ENCODE measurements at regions not wholly inside any gene's neighbourhood (a gene's known extent, or its start where the extent isn't known, plus 50 kb on each side); places are given as distances from the start of the nearest gene placed in this dataset.

GRCh38 chr17:5730373-5730772 lies 146.1 kb upstream of the NLRP1 start:
- no peak overlapping the region for H3K4me3 ChIP-seq (ENCODE audit: low read depth, low read length)
- no peak for DNase-seq (ENCODE audit: low read depth)
- TF ChIP-seq MYC (IDR thresholded peaks at IDR 0.05; ENCODE audit: low read depth, low read length) (no peak), MAX (IDR thresholded peaks at IDR 0.05; ENCODE audit: low read depth, low read length) (no peak), CTCF (IDR thresholded peaks at IDR 0.05; ENCODE audit: low read depth, low read length) (no peak), POLR2A (IDR thresholded peaks at IDR 0.05; ENCODE audit: extremely low read depth, insufficient read length) (no peak)

- TF ChIP-seq MYC (IDR thresholded peaks at IDR 0.05; ENCODE audit: low read depth, low read length): no peak
- no peak for TF ChIP-seq CTCF (IDR thresholded peaks at IDR 0.05; ENCODE audit: low read depth, low read length)
- TF ChIP-seq POLR2A (IDR thresholded peaks at IDR 0.05; ENCODE audit: extremely low read depth, insufficient read length): no peak
- TF ChIP-seq MAX (IDR thresholded peaks at IDR 0.05; ENCODE audit: low read depth, low read length): no peak
- no peak for DNase-seq (ENCODE audit: low read depth)
- no peak overlapping the region for H3K4me3 ChIP-seq (ENCODE audit: low read depth, low read length)
Measured at GRCh38 chr17:5740937-5741336, 156.6 kb upstream of the NLRP1 start.

- no peak for TF ChIP-seq MAX (IDR thresholded peaks at IDR 0.05; ENCODE audit: low read depth, low read length)
- DNase-seq (ENCODE audit: low read depth): no peak
Measured at GRCh38 chr17:5741810-5742209, 157.5 kb upstream of the NLRP1 start.

GRCh38 chr17:5745111-5745813 lies 161.0 kb upstream of the NLRP1 start:
- no peak for TF ChIP-seq MYC (IDR thresholded peaks at IDR 0.05; ENCODE audit: low read depth, low read length)
- TF ChIP-seq CTCF (IDR thresholded peaks at IDR 0.05; ENCODE audit: low read depth, low read length): no peak
- TF ChIP-seq POLR2A (IDR thresholded peaks at IDR 0.05; ENCODE audit: extremely low read depth, insufficient read length): no peak
- TF ChIP-seq MAX (IDR thresholded peaks at IDR 0.05; ENCODE audit: low read depth, low read length): no peak
- no peak for DNase-seq (ENCODE audit: low read depth)
- no peak overlapping the region for H3K4me3 ChIP-seq (ENCODE audit: low read depth, low read length)

More at GRCh38 chr17:5741810-5742209, 157.5 kb upstream of the NLRP1 start:
- no peak overlapping the region for H3K4me3 ChIP-seq (ENCODE audit: low read depth, low read length)

GRCh38 chr17:5747276-5747675 lies 163.0 kb upstream of the NLRP1 start:
- no peak for DNase-seq (ENCODE audit: low read depth)
- TF ChIP-seq POLR2A (IDR thresholded peaks at IDR 0.05; ENCODE audit: extremely low read depth, insufficient read length): no peak
- TF ChIP-seq CTCF (IDR thresholded peaks at IDR 0.05; ENCODE audit: low read depth, low read length): no peak
- no peak for TF ChIP-seq MYC (IDR thresholded peaks at IDR 0.05; ENCODE audit: low read depth, low read length)
- TF ChIP-seq MAX (IDR thresholded peaks at IDR 0.05; ENCODE audit: low read depth, low read length): no peak
- H3K4me3 ChIP-seq (ENCODE audit: low read depth, low read length): no peak overlapping the region

- H3K4me3 ChIP-seq (ENCODE audit: low read depth, low read length): no peak overlapping the region
- TF ChIP-seq MAX (IDR thresholded peaks at IDR 0.05; ENCODE audit: low read depth, low read length) (no peak), CTCF (IDR thresholded peaks at IDR 0.05; ENCODE audit: low read depth, low read length) (no peak), POLR2A (IDR thresholded peaks at IDR 0.05; ENCODE audit: extremely low read depth, insufficient read length) (no peak), MYC (IDR thresholded peaks at IDR 0.05; ENCODE audit: low read depth, low read length) (no peak)
- DNase-seq (ENCODE audit: low read depth): no peak
Measured at GRCh38 chr17:5747964-5748363, 163.7 kb upstream of the NLRP1 start.

Data from NB4 (cell line).